ENCODE measurements at regions not wholly inside any gene's neighbourhood (a gene's known extent, or its start where the extent isn't known, plus 50 kb on each side); places are given as distances from the start of the nearest gene placed in this dataset.
A peak's percentile ranks its signal among the peaks of the same experiment; 100 is the strongest.
"Not testable (repeated sequence)": the region's sequence is repeated elsewhere in the genome, so short reads cannot be mapped to it uniquely, and the experiment has no call there.

DNA sequence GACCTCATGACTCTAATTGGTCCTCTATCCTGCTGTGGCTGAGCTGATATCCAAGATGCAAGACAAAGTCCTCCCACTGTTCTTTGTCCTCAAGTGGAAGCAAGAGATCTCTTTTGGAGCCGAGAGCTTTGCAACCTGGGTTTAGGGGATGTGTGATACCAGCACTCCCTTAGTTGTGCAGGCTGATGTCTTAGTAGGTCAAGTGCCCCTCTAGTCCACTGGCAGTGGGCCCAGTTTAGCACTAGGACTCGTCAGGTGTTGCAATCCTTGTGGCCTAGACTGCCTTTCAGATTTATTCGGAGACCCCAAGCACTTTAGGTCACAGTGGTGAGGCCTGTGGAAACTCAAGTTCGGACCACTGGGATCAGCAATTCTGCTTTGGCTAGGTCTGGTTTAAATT, 64.0 kb downstream of the GPRASP3 start:
- no peak for DNase-seq

DNA sequence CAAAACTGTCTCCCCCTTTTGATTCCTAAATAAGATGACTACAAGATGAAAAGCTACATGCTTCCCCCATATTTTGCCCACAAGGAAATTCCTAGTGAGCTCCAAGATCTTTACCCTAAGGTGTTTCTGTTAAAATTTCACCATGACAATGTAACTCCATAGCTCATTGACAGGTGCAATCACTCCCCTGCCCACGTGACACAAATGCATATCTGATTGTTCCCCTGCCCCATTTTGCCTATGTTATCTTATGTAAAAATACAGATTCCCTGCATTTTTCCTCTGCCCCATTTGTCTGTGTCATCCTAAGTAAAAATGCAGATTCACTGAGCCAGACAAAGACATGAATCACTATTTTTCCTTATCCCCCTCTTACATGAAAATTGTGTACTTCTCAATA, 66.7 kb downstream of the GPRASP3 start:
- DNase-seq = no peak

DNA sequence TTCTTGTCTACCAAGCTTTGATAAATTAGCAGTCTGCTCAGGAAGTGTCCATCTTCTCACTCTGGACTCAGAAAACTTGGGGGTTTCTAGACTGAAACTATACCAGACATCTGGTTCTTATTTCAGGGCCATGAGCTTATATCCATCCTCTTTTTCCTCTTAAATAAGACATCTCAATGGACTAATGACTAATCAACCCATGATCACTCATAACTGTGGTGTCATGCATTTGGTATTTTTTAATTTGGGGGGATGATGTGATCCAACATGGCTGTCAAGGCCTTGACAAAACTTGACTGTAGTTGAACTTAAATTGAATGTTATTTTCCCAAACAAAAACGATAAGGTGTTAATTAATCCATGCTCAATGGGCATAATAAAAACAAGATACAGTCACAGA, 87.8 kb downstream of the GPRASP3 start:
- no peak for DNase-seq

DNA sequence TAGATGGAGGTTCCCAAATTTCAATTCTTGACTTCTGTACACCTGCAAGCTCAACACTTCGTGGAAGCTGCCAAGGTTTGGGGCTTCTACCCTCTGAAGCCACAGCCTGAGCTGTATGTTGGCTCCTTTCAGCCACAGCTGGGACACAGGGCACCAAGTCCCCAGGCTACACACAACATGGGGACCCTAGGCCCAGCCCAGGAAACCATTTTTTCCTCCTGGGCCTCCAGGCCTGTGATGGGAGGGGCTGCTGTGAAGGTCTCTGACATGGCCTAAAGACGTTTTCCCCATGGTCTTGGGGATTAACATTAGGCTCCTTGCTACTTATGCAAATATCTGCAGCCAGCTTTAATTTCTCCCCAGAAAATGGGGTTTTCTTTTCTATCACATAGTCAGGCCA, 97.7 kb downstream of the GPRASP3 start:
- not testable (repeated sequence) for DNase-seq

DNA sequence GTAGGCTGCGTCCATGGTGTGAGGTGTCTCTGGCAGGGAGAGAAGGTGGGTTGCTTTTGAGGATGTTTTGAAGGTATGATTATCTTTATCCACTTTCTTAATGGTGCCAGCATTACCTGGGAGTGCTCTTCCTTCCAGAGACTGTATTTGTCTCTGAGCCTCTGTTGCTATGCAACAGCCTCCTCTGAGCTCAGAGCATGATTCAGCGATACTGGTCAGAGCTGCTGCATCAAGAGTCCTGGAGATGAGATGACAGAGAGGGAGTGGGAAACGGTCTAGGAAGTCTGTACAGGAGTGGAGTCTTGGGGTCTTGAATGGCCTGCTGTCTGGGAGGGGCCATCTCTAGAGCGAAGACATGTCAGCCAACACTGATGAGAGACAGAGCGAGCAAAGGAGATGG, 104.4 kb upstream of the RAB40AL start:
- no peak for DNase-seq

DNA sequence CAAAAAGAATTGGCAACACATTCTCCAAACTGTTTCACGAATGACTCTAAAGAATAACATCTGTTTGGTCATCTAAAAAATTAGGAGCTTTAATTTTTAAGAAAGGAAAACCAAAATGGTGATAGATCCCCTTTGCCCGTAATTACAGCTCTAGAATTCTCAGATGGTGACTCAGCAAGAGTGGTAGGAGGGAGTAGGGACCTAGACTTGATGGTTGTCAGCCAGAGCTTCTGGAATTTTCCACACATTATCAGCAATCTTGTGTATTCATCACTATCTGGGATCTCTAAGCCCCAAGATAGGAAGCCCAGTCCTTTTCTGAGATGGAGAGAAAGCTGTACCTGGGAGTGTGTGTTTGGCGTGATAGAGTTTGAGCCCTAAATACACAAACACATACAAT, 103.9 kb upstream of the RAB40AL start:
- no peak for DNase-seq

DNA sequence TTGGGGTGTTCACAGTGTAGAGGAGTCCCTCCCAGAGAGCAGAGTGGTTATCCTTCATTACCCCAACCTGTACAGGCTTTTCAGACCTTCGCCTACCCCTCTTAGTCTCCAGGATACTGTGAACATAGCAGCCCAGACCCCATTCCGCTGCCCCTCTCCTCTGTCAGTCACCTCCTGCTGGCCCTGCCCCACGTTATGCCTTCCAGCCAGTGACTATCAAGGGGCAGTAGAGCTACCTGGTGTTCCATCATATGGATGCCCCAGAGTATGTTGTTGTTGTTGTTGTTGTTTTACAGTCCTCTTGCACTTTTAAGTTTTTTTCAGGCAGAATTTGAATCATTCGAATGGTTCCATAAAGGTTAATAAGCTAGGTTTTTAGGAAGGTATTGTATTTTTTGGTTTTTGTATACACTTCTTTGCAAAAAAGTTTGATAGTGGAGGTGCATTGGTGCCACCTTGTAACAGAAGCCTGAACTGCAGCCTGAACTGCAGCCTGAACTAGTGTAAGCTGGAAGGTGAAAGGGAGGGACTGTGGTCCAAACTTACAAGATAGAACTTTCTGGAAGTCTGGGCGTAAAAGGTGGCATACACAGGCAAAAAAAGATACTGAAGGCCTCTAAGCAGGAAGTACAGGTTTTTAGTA, 101.4 kb upstream of the RAB40AL start:
- DNase-seq = no peak

DNA sequence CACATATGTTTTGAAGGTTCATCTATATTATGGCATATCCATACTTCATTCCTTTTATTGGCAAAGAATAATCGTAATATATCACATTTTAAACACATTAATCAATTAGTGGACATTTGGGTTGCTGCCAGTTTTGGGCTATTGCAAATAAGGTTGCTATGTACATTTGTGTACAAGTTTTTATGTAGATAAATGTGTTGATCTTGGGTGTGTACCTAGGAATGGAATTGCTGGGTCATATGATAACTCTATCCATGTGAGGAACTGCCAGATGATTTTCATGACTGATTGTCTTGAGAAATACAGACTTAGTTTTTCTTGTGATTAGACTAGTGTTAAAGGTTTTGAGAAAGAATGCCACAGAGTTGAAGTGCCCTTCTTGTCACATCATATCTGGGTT, 99.2 kb upstream of the RAB40AL start:
- no peak for DNase-seq

DNA sequence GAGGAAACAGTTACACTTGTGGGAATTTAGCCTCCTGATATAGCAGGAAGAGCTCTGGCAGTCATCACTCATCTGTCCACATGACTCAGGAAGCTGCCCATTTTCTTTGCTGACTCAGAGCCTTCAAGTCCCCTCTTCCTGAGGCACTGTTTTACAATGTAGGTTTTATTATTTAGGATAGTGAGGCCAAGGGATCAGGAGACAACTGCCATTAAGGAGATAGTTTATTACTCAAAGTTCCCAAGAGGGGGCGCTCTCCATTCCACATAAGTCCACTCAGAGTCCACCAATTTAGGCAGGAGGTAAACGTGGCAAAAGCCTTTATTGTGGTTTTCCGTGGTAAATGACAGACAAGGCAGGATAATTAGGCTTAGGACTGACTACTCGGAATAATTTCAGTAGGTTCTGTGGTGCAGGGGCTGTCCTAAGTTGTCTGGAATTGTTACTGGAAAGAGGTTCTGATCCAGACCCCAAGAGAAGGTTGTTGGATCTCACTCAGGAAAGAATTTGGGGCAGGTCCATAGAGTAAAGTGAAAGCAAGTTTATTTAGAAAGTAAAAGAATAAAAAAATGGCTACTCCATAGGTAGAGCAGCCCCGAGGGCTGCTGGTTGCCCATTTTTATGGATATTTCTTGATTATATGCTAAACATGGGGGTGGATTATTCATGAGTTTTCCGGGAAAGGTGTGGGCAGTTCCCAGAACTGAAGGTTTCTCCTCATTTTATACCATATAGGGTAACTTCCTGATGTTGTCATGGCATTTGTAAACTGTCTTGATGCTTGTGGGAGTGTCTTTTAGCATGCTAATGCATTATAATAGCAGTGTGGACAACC, 96.0 kb upstream of the RAB40AL start:
- no peak for DNase-seq

DNA sequence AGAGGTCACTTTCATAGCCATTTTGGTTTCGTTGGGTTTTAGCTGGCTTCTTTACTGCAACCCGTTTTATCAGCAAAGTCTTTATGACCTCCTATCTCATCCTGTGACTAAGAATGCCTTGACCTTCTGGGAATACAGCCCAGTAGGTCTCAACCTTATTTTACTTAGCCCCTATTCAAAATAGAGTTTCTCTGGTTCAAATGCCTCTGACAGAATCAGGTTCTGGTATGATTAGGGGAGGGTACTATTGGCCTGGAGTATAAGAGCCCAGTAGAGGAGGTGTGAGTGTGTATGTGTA, 95.4 kb upstream of the RAB40AL start:
- no peak for DNase-seq

DNA sequence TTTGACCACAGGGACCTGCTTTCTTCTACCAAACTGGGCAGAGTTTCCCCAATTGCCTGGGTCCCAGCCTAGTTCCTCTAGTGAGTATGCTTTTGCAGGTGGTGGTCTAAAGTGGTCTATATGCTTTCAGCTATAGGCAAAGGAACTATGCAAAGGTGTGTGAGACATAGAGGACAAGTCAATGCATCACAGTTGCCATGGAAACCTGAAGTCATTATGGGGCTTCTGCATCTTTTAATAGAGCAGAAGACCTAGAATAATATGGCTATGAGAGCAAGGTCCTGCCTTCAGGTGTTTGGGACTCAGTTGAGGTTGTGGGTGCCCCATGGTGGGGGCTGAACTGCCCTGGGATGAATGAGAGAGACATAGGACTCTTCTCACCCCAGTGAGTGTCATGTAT, 92.1 kb upstream of the RAB40AL start:
- no peak for DNase-seq

DNA sequence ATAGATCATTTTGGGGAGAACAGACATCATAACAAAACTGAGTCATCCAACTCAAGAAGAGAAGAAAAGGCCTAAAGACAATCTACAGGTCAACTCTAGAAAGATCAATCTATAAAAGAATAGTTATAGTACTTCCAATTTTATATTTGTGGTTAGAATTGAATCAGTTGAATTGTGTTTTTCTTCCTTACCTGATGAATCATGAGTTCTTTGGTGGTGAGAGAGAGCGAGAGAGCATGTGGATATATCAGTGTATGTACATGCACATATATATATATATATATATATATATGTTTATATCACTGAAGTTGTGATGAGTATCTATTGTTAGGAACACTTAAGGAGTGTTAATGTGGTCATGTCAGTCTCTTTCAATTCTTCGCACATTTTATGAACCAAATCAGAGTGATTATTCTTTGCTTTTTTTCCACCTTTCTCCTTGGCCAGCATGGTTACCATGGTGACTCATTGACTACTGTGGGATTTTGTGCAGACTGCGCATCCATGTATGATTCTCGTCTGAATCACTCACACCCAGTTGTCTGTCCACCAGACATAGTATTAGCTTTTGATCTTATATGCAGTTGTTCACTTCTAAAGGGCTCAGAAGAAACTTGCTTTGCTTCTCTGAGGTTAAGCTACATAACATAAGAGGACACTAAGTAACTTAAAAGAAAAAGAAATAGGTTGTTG, 90.4 kb upstream of the RAB40AL start:
- no peak for DNase-seq

DNA sequence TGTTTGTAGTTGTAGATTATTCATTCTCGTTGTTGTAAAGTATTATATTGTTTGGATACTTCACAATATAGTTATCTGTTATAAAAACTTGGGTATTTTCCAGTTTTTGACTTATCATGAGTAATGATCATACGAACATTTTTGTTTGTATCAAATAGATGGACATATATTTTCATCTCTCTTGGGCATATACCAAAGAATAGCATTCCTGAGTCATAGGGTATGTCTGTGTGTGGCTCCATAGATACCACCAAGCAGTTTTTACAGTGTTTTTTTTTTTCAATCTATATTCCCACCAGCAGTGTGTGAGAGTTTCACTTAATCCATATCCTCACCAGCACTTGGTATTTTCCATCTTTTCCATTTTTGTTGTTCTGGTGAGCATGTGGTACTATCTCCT, 89.7 kb upstream of the RAB40AL start:
- DNase-seq = no peak

DNA sequence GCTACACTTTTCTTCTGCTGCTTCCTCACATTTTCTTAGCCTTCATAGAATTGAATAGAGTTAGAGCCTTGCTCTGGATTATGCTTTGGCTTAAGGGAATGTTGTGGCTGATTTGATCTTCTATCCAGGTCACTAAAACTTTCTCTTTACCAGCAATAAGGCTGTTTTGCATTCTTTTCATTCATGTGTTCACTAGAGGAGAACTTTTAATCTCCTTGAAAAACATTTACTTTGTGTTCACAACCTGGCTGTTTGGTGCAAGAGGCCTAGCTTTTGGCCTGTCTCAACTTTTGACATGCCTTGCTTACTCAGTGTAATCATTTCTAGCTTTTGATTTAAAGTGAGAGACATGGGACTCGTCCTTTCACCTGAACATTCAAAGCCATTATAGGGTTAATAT, 87.7 kb upstream of the RAB40AL start:
- DNase-seq = no peak

DNA sequence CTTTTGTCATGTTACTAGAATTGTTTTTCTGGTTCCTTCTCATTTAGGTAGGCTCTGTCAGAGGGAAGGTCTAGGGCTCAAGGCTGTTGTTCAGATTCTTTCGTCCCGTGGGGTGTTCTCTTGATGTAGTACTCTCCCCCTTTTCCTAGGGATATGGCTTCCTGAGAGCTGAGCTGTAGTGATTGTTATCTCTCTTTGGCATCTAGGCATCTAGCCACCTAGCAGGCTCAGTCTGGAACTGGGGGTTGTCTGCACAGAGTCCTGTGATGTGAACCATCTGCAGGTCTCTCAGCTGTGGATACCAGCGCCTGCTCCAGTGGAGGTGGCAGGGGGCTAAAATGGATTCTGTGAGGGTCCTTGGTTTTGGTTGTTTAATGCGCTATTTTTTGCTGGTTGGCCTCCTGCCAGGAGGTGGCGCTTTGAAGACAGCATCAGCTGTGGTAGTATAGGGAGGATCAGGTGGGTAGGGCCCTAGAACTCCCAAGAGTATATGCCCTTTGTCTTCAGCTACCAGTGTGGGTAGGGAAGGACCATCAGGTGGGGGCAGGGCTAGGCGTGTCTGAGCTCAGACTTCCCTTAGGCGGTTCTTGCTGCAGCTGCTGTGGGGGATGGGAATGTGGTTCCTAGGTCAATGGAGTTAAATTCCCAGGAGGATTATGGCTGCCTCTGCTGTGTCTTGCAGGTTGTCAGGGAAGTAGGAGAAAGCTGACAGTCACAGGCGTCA, 78.1 kb upstream of the RAB40AL start:
- DNase-seq = not testable (repeated sequence)

DNA sequence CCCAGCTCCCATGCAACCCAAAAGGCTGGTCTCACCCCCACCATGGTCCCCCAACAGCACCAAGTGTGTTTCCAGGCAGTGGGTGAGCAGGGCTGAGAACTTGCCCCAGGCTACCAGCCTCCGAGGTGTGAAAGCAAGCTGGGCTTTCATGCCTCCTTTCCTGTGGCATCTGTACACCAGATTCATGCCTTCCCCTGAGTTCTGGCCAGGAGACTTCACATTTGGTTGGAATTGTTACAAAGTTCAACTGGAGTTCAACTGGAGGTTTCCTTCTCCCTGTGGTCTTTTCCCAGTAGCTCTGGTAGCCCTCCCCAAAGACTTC, 77.6 kb upstream of the RAB40AL start:
- DNase-seq = no peak

DNA sequence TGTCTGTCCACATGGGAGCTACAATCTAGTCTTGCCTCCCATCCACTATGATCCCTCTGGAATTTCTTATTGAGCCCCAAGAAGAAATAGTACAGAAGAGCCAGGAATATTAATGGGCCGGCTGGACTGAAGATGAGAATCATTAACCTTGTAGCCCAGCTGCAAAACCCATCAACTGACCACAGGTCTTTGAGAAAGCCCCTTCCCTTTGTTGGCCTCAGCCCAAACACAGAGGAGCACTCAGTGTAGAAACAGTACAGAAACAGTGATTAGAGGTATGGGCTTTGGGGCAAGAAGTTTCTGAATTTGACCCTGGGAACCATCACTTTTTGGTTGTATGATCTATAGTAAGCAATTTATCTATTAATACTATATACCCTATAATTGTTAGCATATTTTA, 76.8 kb upstream of the RAB40AL start:
- no peak for DNase-seq

DNA sequence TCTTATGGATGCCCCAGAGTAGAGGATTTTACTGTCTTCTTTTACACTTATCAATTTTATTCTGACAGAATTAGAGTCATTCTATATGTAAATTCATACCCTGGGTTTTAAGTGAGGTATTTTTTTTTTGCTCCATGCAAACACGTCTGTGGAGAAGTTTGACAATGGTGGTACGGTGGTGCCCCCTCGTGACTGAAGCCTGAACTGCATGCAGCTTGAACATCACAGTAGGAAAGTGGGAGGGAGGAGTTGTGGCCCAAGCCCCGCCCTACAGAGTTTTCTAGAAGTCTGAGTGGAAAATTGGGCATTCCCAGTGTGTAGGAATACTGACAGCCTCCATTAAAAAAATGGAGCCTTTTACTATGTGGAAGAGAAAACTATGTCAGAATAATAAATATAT, 73.3 kb upstream of the RAB40AL start:
- DNase-seq = peak; percentile 27

DNA sequence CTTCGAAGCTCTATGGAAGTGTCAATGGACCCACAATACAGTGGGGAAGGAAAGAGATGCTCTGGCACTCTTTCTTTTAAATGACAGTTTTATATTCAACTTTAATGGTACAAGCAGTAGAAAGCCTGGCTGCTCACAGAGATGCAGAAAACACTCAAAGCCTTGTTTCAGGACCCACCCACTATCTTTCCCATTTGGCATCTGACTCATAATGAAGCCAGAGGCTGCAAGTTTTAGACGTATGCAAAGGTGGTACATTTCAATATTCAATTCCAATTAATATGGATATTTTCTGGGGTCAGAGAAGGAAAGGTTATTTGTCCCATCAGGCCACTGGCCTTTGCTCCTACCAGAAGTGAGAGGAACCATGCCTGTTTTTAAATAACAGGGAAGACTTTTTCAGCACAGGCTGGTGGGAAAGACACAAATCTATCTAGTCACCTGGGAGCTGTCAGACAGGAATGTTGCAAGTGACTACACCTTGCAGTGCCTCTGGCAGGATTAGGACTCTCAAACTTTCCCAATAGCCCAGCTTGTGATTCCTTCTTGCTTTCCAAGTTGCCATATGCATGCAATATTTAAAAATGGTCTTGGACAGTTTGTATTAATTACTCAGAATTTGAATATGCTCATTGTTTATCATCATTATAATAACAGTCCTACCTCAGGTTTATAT, 70.0 kb upstream of the RAB40AL start:
- DNase-seq = no peak

DNA sequence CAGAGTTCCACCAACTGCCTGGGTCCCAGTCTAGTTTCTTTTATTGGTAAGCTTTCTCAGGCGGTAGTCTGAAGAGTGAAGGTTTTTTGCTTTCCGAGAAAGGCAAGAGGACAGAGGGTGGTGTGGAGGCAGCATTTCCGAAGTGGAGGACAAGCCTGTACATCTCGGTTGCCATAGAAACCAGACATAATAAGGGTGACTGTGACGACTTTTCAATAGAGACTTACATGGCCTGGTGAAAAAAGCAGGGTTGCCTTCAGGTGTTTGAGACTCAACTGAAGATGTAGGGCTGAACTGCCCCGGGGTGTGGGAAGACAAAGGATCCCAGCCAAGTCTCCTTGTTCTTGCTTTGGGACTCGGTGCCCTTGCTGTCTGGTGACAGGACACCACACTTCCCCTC, 53.6 kb upstream of the RAB40AL start:
- DNase-seq = no peak
